22Rv1 (cell line): ENCODE measurements at regions not wholly inside any gene's neighbourhood (a gene's known extent, or its start where the extent isn't known, plus 50 kb on each side); places are given as distances from the start of the nearest gene placed in this dataset.

Source experiments
- H3K27ac ChIP-seq: fragments of 450-650 bp; 2 replicates; pipeline ENCODE4 v1.5.1; 2017
- CTCF ChIP-seq: fragments of 450-650 bp; IDR thresholded peaks from 2 replicates; pipeline ENCODE4 v1.5.1; 2017; ENCODE audit warnings: mild to moderate bottlenecking
- ZFX ChIP-seq: fragments of 450-650 bp; IDR thresholded peaks from 2 replicates; pipeline ENCODE4 v1.6.1; 2017; ENCODE audit warnings: antibody characterized with exemption, borderline replicate concordance

DNA sequence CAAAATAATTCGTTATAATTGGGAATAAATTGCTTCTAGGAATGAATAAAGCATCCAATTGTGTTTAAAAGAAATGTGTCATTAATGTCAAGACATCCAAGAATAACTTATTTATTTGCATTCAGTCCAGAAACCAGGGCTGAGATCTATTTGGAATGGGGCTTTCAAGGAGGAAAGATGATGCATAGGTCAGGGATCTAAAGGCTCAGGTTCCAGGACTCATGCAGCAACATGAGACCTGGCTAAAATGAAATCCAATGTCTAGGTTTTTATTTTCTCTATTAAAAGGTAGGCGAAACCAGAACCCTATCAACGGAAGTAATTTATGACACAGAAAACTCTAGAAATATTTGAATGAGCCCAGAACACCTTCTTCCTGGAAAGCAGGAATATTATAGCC is 376.8 kb downstream of the SEC16B start:
- H3K27ac ChIP-seq, result no peak overlapping the region
- TF ChIP-seq ZFX (no peak), CTCF (no peak)

DNA sequence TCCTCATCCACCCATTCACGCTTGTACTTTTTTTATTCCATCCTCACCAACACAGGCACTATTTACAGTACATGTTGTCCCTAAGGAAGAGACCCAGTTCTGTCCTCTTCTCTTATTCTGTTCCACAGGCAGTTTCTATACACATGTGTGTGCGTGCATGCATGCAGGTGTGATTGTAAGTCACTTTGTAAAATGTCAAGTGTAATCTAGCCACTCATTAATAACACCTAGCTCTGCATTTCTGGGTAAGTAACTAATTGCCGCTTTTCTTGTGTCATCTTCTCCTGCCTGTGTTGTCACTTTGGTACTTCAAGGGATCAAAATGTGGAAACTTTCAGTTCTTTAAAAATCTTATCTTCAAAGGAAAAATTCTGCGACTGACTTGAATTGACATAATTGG is 377.2 kb downstream of the SEC16B start:
- no peak overlapping the region for H3K27ac ChIP-seq
- TF ChIP-seq CTCF, result no peak
- no peak for TF ChIP-seq ZFX

- TF ChIP-seq CTCF (no peak), ZFX (no peak)
- no peak overlapping the region for H3K27ac ChIP-seq
Observed at GRCh38 chr1:177591155-177591554, 378.7 kb downstream of the SEC16B start.

- TF ChIP-seq CTCF, result no peak
- no peak for TF ChIP-seq ZFX
- peak overlapping the region; percentile 70 for H3K27ac ChIP-seq
Observed at GRCh38 chr1:177589166-177589565, 380.7 kb downstream of the SEC16B start.

- H3K27ac ChIP-seq, result peak overlapping the region; percentile 76
- TF ChIP-seq CTCF (no peak), ZFX (no peak)
Observed at GRCh38 chr1:177586429-177586828, 383.4 kb downstream of the SEC16B start.

- TF ChIP-seq CTCF (no peak), ZFX (no peak)
- peak overlapping the region; percentile 76 for H3K27ac ChIP-seq
Observed at GRCh38 chr1:177585302-177586220, 384.3 kb downstream of the SEC16B start.

DNA sequence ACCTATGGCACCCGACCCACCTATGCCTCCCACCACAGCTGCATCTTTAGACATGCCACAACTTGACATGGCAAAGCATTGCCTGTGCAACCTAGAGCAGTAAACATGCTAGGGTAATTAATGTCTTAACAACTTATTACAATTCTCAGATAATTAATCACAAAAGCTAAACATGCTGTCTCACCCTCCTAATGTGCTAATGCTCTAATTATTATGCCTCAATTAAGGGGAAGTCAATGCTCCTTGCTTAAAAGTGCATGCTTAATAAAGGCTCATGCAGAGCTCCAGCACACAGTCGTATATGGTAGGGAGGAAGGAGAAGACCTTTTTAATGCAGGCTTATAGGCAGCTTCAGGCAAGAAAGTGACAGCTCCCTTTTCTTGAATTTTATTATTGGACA is 396.0 kb downstream of the SEC16B start:
- TF ChIP-seq CTCF, result no peak
- no peak for TF ChIP-seq ZFX
- H3K27ac ChIP-seq, result no peak overlapping the region
